COLO829 (cell line): ENCODE measurements at regions not wholly inside any gene's neighbourhood (a gene's known extent, or its start where the extent isn't known, plus 50 kb on each side); places are given as distances from the start of the nearest gene placed in this dataset.
"Not testable (repeated sequence)": the region's sequence is repeated elsewhere in the genome, so short reads cannot be mapped to it uniquely, and the experiment has no call there.

ENCODE experiments used
- DNase-seq: peaks from one replicate; pipeline ENCODE4 v3.0.0; 2012; ENCODE audit warnings: low spot score

GRCh38 chr6:27136978-27137814 lies 110.3 kb upstream of the PRSS16 start:
- no peak for DNase-seq

DNA sequence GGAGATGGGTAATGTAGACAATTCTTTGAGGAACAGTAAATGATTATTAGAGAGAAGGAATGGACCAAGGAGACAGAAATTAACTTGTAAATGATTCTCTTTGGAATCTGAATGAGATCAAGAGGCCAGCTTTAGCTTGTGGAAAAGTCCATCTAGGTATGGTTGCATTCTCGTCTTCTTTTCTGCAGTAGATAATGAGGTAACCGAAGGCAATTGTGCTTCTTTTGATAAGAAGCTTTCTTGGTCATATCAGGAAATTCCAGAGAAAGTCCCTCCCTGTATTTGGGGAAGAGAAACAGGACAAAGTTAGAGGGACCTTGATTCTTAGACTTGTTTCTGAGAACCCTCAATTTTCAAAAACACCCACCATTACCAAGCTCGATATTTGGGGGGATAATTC lies 109.1 kb upstream of the PRSS16 start:
- no peak for DNase-seq

DNA sequence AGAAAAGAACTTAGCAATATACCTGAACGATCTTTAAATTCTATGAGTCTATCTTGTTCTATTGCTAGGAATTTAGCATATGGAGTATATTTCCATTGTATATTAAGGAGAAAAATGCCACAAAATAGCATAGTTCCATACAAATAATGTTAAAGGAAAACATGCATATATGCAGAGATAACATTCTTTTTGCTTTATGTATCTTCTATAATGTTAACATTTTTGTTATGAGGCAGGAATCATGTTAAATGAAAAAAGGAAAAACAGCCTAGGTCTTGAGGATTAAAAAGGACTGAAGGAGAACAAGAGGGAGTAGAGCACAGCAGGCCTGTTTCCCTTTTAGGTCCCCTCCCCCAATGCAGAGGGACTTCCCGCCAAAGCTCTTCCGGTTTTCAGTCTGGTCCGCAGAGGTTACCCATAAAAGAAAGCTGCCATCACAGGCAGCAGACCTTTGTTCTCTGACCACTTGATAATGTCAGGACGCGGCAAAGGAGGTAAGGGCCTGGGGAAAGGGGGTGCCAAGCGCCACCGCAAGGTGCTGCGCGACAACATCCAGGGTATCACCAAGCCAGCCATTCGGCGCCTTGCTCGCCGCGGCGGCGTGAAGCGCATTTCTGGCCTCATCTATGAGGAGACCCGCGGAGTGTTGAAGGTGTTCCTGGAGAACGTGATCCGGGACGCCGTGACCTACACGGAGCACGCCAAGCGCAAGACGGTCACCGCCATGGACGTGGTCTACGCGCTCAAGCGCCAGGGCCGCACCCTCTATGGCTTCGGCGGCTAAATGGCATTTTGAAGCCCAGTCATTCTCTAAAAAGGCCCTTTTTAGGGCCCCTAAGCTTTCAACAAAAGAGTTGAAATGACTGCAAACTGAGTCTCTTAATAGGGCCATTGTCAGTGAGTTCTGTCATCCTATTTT lies 108.4 kb upstream of the PRSS16 start:
- no peak for DNase-seq

DNA sequence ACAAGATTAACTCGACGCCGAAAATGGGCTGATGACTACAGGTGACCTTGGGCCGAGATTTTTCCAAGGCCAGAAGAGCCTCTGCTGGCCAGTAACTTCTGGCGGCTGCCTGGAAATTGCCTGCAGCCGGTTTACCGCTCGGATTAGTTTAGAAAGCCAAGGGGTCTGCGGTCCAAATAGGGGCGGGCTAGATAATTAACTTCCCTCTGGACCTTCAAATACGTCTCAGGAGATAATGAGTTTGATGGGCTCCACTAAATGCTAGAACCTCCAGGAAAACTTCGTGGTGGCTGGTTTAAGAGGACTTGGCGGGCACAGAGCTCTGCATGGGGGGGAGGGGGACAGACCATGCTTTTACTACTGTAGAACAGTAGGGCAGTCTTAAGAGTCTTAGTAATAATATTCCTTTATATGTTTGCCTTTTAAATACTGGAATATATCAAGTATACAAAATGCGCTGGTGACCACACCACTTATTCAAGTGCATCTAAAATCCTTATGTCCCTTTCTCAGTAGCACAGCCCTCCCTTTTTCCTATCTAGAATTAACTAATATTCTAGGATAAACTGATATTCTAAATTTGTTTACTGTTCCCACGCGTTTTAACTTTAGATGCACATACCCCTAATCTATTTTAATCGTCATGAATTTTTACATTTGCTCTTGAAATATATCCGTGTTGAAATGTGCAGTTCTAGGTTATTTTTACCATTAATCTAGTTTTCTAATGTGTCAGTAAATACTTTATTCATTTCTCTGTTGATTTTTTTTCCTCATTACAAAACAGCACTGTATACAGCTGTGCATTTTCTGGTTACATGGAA lies 107.5 kb upstream of the PRSS16 start:
- no peak for DNase-seq

DNA sequence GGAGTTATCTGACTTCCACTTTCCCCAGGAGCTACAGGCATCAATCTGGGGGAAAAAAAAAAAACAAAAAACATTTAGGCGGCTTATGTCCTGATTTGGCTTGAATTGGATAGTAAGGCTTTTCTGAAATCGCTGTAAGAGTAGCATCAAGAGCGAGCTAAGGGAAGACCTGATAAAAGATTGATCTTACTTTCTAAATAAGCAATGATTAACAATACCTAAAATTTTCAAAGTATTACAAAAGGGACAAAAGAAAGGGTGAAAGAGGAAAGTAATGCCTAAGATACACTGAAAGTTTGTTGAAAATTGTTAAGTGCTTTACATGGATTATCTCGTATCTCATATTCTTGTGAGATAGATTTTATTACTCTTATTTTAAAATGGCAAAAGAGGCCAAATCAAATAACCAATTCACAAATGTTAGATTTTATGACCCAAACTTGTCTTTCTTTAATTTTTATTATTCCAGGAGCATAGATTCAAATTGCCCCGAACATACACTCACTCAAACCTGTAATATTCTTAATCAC lies 106.4 kb upstream of the PRSS16 start:
- DNase-seq = no peak

GRCh38 chr6:27141529-27142015 lies 105.9 kb upstream of the PRSS16 start:
- DNase-seq = no peak

- not testable (repeated sequence) for DNase-seq
These were observed 104.5 kb upstream of the PRSS16 start for GRCh38 chr6:27143020-27143388.

GRCh38 chr6:27143474-27144026 lies 104.0 kb upstream of the PRSS16 start:
- no peak for DNase-seq

DNA sequence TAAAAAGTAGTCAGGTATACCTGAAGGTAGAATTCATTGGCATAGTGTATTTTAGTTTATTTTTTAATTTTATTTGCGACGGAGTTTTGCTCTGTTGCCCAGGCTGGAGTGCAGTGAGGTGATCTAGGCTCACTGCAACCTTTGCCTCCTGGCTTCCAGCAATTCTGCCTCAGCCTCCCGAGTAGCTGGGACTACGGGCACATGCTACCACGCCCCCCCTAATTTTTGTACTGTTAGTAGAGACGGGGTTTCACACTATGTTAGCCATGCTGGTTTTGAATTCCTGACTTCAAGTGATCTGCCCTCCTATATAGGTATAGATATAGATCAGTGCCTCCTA lies 102.8 kb upstream of the PRSS16 start:
- no peak for DNase-seq

GRCh38 chr6:27145731-27146455 lies 101.6 kb upstream of the PRSS16 start:
- DNase-seq = peak; percentile 90

DNA sequence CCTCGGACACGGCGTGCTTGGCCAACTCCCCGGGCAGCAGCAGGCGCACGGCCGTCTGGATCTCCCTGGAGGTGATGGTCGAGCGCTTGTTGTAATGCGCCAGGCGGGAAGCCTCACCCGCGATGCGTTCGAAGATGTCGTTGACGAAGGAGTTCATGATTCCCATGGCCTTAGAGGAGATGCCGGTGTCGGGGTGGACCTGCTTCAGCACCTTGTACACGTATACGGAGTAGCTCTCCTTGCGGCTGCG lies 101.1 kb upstream of the PRSS16 start:
- not testable (repeated sequence) for DNase-seq

DNA sequence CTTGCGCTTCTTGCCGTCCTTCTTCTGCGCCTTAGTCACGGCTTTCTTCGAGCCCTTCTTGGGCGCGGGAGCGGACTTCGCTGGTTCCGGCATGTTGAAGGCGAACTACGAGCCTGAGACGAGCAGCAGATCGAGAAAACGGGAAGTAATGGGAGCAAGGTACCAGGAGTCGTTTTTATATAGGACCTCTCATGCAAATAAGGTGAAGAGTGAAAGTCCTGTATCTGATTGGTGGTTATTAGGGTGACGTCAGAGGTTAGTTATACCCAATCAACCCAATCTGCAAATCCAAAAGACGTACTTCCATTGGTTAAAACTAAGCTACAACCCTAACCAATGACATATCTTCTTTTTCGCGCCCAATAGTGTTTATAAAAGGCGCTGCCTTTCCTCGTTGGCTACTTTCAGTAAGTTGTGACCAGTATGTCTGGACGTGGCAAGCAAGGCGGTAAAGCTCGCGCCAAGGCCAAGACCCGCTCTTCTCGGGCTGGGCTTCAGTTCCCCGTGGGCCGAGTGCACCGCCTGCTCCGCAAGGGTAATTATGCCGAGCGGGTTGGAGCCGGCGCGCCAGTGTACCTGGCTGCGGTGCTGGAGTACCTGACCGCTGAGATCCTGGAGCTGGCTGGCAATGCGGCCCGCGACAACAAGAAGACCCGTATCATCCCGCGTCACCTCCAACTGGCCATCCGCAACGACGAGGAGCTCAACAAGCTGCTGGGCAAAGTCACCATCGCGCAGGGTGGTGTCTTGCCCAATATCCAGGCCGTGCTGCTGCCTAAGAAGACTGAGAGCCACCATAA lies 100.6 kb upstream of the PRSS16 start:
- peak; percentile 100 for DNase-seq

DNA sequence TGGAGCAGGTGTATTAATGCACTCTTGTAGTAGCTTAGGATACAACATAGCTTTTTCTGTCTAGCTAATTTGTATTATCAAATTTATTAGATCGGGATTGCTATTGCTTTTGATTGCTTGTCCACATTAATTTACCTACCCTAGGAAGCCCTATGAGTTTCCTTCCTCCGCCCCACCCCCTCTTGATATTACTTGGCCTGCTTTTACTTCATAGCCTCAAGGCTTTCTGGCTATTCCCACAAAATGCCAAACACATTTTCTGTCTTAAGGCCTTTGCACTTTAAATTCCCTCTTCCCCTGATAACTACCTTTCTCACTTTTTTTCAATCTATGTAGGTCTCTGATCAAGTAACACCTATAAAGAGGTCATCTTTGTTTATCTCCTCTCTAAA lies 99.1 kb upstream of the PRSS16 start:
- DNase-seq = no peak

DNA sequence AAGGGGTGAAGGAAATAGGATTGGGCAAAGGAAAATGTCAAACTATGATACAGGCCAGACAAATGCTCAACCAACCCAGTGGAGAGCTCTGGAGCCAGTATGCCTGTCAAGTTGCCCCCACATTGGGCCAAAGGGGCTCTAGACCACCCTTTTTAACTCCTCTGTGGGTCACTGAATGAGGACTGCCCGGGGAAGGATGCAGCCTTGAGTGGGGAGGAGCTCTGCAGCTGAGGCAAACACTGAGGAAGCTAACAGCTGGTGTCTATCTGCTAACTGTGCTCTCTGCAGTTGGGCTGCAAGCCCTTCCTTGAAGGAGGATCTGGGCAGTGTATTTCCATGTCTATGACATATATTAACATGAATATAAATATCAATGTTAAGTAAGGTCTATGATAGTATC lies 98.4 kb upstream of the PRSS16 start:
- DNase-seq = no peak

GRCh38 chr6:27154696-27155095 lies 92.8 kb upstream of the PRSS16 start:
- no peak for DNase-seq

GRCh38 chr6:27156874-27157458 lies 90.5 kb upstream of the PRSS16 start:
- DNase-seq = no peak

DNA sequence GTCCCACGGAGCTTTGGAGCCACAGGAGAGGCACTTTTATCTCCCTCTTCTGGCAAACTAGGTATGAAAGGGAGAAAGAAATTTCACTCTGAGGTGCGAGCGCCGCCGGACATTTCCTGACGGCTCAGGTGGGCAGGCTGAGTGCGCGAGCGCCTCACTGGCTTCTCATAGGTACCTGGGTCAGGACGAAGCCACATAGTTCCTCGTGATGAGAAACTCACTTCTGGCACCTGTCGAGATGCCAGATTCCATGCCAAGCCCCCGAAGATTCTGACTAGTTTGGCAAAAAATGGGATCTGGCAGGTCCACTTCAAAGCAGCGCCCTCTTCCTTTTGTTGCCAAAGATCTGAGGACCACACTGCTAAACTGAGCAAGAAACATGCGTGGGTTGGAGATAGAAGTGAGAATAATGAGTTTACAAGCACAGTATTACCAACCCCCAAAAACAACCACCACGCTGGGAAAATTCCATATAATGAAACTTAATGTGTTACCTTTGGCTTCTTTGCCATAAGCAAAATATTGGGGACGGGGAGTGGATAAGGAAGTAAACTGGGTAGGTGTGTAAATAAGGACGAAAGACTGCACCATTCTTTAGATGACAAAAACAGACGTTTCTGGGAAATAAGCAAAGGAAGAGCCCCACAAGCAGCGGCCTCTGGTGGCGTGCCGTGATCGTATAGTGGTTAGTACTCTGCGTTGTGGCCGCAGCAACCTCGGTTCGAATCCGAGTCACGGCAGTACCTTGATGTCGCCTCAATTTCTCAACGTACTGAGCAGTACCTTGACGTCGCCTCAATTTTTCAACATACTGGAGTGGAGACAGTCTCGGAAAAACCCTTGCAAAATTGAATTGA lies 89.8 kb upstream of the PRSS16 start:
- DNase-seq = no peak

- DNase-seq = no peak
These were observed 89.2 kb upstream of the PRSS16 start for GRCh38 chr6:27158316-27158643.

DNA sequence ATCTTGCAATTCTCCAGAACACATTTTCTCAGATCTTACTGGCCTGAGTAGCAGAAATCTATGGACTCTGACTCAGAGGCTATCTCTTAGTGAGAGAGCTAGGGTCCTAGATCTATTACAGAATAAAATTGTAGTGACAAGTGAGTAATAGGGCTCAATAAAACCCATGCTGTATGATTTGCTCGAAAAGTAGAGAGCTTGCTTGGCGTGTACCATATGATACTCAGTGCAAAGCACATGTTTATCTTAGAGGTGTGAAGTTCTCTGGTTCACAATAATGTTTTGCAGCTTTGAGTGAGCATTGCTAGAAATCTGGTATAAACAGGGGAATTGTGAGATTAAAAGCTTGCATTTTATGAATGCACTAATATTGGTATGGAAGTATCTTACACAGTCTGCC lies 87.8 kb upstream of the PRSS16 start:
- no peak for DNase-seq
